Activated T-cell treated with anti-CD3 and anti-CD28 coated beads for 48 hours (primary cell): ENCODE measurements at regions not wholly inside any gene's neighbourhood (a gene's known extent, or its start where the extent isn't known, plus 50 kb on each side); places are given as distances from the start of the nearest gene placed in this dataset.
"Not testable (repeated sequence)": the region's sequence is repeated elsewhere in the genome, so short reads cannot be mapped to it uniquely, and the experiment has no call there.

ENCODE experiments used
- DNase-seq: peaks from one replicate; pipeline ENCODE4 v3.0.0-alpha.2; 2020; ENCODE audit warnings: low read depth

GRCh38 chr5:174558190-174558589 lies 166.2 kb upstream of the MSX2 start:
- no peak for DNase-seq

GRCh38 chr5:174559141-174559540 lies 165.2 kb upstream of the MSX2 start:
- no peak for DNase-seq

- no peak for DNase-seq
Observed at GRCh38 chr5:174559566-174560090, 164.8 kb upstream of the MSX2 start.

- no peak for DNase-seq
Observed at GRCh38 chr5:174560861-174561260, 163.5 kb upstream of the MSX2 start.

- DNase-seq = not testable (repeated sequence)
Observed at GRCh38 chr5:174563040-174563439, 161.3 kb upstream of the MSX2 start.

GRCh38 chr5:174563899-174564298 lies 160.5 kb upstream of the MSX2 start:
- DNase-seq = no peak

- DNase-seq = no peak
Observed at GRCh38 chr5:174567506-174568141, 156.8 kb upstream of the MSX2 start.

- DNase-seq = no peak
Observed at GRCh38 chr5:174570662-174571061, 153.7 kb upstream of the MSX2 start.

- no peak for DNase-seq
Observed at GRCh38 chr5:174571662-174572397, 152.6 kb upstream of the MSX2 start.

GRCh38 chr5:174572591-174572990 lies 151.8 kb upstream of the MSX2 start:
- DNase-seq = no peak

GRCh38 chr5:174573221-174573994 lies 151.0 kb upstream of the MSX2 start:
- no peak for DNase-seq

- no peak for DNase-seq
Observed at GRCh38 chr5:174575043-174575442, 149.3 kb upstream of the MSX2 start.

GRCh38 chr5:174576042-174576441 lies 148.3 kb upstream of the MSX2 start:
- no peak for DNase-seq

GRCh38 chr5:174581479-174581878 lies 142.9 kb upstream of the MSX2 start:
- no peak for DNase-seq

- DNase-seq = no peak
Observed at GRCh38 chr5:174581894-174582293, 142.5 kb upstream of the MSX2 start.

GRCh38 chr5:174583071-174583470 lies 141.3 kb upstream of the MSX2 start:
- DNase-seq = no peak

GRCh38 chr5:174585472-174585871 lies 138.9 kb upstream of the MSX2 start:
- DNase-seq = no peak

- not testable (repeated sequence) for DNase-seq
Observed at GRCh38 chr5:174586163-174586562, 138.2 kb upstream of the MSX2 start.

- no peak for DNase-seq
Observed at GRCh38 chr5:174589011-174589410, 135.4 kb upstream of the MSX2 start.

- DNase-seq = no peak
Observed at GRCh38 chr5:174589599-174589998, 134.8 kb upstream of the MSX2 start.

GRCh38 chr5:174590820-174591219 lies 133.6 kb upstream of the MSX2 start:
- no peak for DNase-seq

- no peak for DNase-seq
Observed at GRCh38 chr5:174596429-174596828, 128.0 kb upstream of the MSX2 start.

GRCh38 chr5:174599992-174600391 lies 124.4 kb upstream of the MSX2 start:
- no peak for DNase-seq
